Neural cell (in vitro differentiated cells): ENCODE measurements at regions not wholly inside any gene's neighbourhood (a gene's known extent, or its start where the extent isn't known, plus 50 kb on each side); places are given as distances from the start of the nearest gene placed in this dataset.

Experiments
- H2AFZ ChIP-seq: fragments of 200-600, 300-800 bp; sonication (generic), shearing (Covaris generic); 2 replicates; pipeline ENCODE4 v1.6.0; 2014; ENCODE audit warnings: low read depth, mild to moderate bottlenecking, antibody characterized with exemption, low read length, moderate library complexity
- H3F3A ChIP-seq: fragments of 200-600 bp; shearing (Covaris generic); 2 replicates; pipeline ENCODE4 v1.6.1; 2016; ENCODE audit warnings: mild to moderate bottlenecking, moderate library complexity, mixed read lengths, antibody characterized with exemption, low read length; ENCODE audit not compliant: insufficient read depth, poor library complexity, severe bottlenecking
- H3K27ac ChIP-seq: fragments of 200-600, 300-800 bp; sonication (generic), shearing (Covaris generic); 2 replicates; pipeline ENCODE4 v1.5.1; 2014; ENCODE audit warnings: mild to moderate bottlenecking, low read length, moderate library complexity
- H3K27me3 ChIP-seq: fragments of 300-800, 200-600 bp; sonication (generic), shearing (Covaris generic); 2 replicates; pipeline ENCODE4 v1.6.0; 2014; ENCODE audit warnings: mild to moderate bottlenecking, low read depth, low read length, moderate library complexity; ENCODE audit not compliant: insufficient read depth
- H3K36me3 ChIP-seq: fragments of 300-800, 200-600 bp; sonication (generic), shearing (Covaris generic); 2 replicates; pipeline ENCODE4 v1.5.1; 2014; ENCODE audit warnings: mild to moderate bottlenecking, antibody characterized with exemption, low read length, moderate library complexity; ENCODE audit not compliant: insufficient read depth
- H3K4me2 ChIP-seq: fragments of 300-800, 200-600 bp; sonication (generic), shearing (Covaris generic); 2 replicates; pipeline ENCODE4 v1.6.0; 2014; ENCODE audit warnings: mild to moderate bottlenecking, low read length
- H3K4me3 ChIP-seq: fragments of 300-800, 200-600 bp; sonication (generic), shearing (Covaris generic); 2 replicates; pipeline ENCODE4 v1.5.1; 2014; ENCODE audit warnings: mild to moderate bottlenecking, low read length, moderate library complexity
- H3K79me2 ChIP-seq: fragments of 200-600 bp; shearing (Covaris generic); replicated peaks from 2 replicates; pipeline ENCODE4 v1.6.0; 2014; ENCODE audit warnings: mild to moderate bottlenecking, low read length, moderate library complexity; ENCODE audit not compliant: insufficient read depth
- H3K9ac ChIP-seq: fragments of 300-800, 200-600 bp; sonication (generic), shearing (Covaris generic); 2 replicates; pipeline ENCODE4 v1.6.1; 2016; ENCODE audit warnings: mild to moderate bottlenecking, low read length, mixed read lengths
- H3K9me2 ChIP-seq: fragments of 200-600 bp; shearing (Covaris generic); 2 replicates; pipeline ENCODE4 v1.6.1; 2016; ENCODE audit warnings: mild to moderate bottlenecking, low read length, mixed read lengths; ENCODE audit not compliant: insufficient read depth
- H3K9me3 ChIP-seq: fragments of 200-600, 300-800 bp; sonication (generic), shearing (Covaris generic); 2 replicates; pipeline ENCODE4 v1.6.1; 2016; ENCODE audit warnings: mild to moderate bottlenecking, mixed run types, low read length, moderate library complexity, mixed read lengths
- H4K20me1 ChIP-seq: fragments of 200-600 bp; shearing (Covaris generic); 2 replicates; pipeline ENCODE4 v1.6.1; 2016; ENCODE audit warnings: mild to moderate bottlenecking, mixed run types; ENCODE audit not compliant: insufficient read depth
- CTCF ChIP-seq: fragments of 450-650 bp; IDR thresholded peaks from 2 replicates; pipeline ENCODE4 v1.5.1; 2014; ENCODE audit warnings: antibody characterized with exemption, mild to moderate bottlenecking, moderate library complexity; ENCODE audit not compliant: poor library complexity, severe bottlenecking
- EP300 ChIP-seq: fragments of 450-650 bp; conservative IDR thresholded peaks from 2 replicates; pipeline ENCODE4 v1.6.1; 2014; ENCODE audit warnings: antibody characterized with exemption, mild to moderate bottlenecking, moderate library complexity; ENCODE audit not compliant: poor library complexity, severe bottlenecking
- EZH2 ChIP-seq: fragments of 200-600, 300-800 bp; shearing (Covaris generic), sonication (generic); IDR thresholded peaks from 2 replicates; pipeline ENCODE4 v1.6.1; 2014; ENCODE audit warnings: antibody characterized with exemption, low read length, borderline replicate concordance, mild to moderate bottlenecking; ENCODE audit not compliant: insufficient read depth, poor library complexity, severe bottlenecking
- MXI1 ChIP-seq: fragments of 450-650 bp; conservative IDR thresholded peaks from 2 replicates; pipeline ENCODE4 v1.6.1; 2014; ENCODE audit warnings: antibody characterized with exemption, mild to moderate bottlenecking; ENCODE audit not compliant: poor library complexity, severe bottlenecking
- POLR2AphosphoS5 ChIP-seq: IDR thresholded peaks from 2 replicates; pipeline ENCODE4 v1.6.1; 2012
- RAD21 ChIP-seq: fragments of 450-650 bp; conservative IDR thresholded peaks from 2 replicates; pipeline ENCODE4 v1.6.1; 2014; ENCODE audit warnings: antibody characterized with exemption, mild to moderate bottlenecking, moderate library complexity
- REST ChIP-seq: IDR thresholded peaks from 2 replicates; pipeline ENCODE4 v1.6.1; 2012; ENCODE audit warnings: borderline replicate concordance
- SMC3 ChIP-seq: fragments of 450-650 bp; conservative IDR thresholded peaks from 2 replicates; pipeline ENCODE4 v1.6.1; 2014; ENCODE audit warnings: antibody characterized with exemption, mild to moderate bottlenecking, moderate library complexity; ENCODE audit not compliant: poor library complexity
- TAF1 ChIP-seq: IDR thresholded peaks from 2 replicates; pipeline ENCODE4 v1.6.1; 2012; ENCODE audit warnings: low read depth

GRCh38 chr2:222127660-222128059, 171.1 kb downstream of the PAX3 start:
- Histone ChIP-seq H3K36me3 (no peaks in the 10 kb centered on the region), H2AFZ (no peak overlapping the region), H3K9me3 (no peaks in the 10 kb centered on the region), H3K27ac (no peak overlapping the region), H3K9ac (no peak overlapping the region), H4K20me1 (no peaks in the 10 kb centered on the region), H3K27me3 (no peaks in the 10 kb centered on the region), H3K9me2 (no peaks in the 10 kb centered on the region), H3K4me3 (no peak overlapping the region), H3K4me2 (no peak overlapping the region), H3F3A (no peaks in the 10 kb centered on the region), H3K79me2 (no peaks in the 10 kb centered on the region)
- no peak for TF ChIP-seq CTCF
- TF ChIP-seq SMC3 = no peak
- no peak for TF ChIP-seq POLR2AphosphoS5
- no peak for TF ChIP-seq MXI1
- no peak for TF ChIP-seq RAD21
- no peak for TF ChIP-seq EP300
- TF ChIP-seq REST = no peak
- TF ChIP-seq TAF1 = no peak
- TF ChIP-seq EZH2 = no peak

GRCh38 chr2:222120933-222121332, 177.9 kb downstream of the PAX3 start:
- Histone ChIP-seq H3K36me3 (no peaks in the 10 kb centered on the region), H3K27me3 (no peaks in the 10 kb centered on the region), H3K79me2 (no peaks in the 10 kb centered on the region), H2AFZ (no peak overlapping the region), H3K9ac (no peak overlapping the region), H3K4me2 (no peak overlapping the region), H3F3A (no peaks in the 10 kb centered on the region), H3K27ac (no peak overlapping the region), H3K9me2 (no peaks in the 10 kb centered on the region), H3K9me3 (no peaks in the 10 kb centered on the region), H4K20me1 (no peaks in the 10 kb centered on the region), H3K4me3 (no peak overlapping the region)
- no peak for TF ChIP-seq TAF1
- TF ChIP-seq POLR2AphosphoS5 = no peak
- no peak for TF ChIP-seq EZH2
- TF ChIP-seq SMC3 = no peak
- no peak for TF ChIP-seq CTCF
- TF ChIP-seq EP300 = no peak
- TF ChIP-seq MXI1 = no peak
- no peak for TF ChIP-seq REST
- TF ChIP-seq RAD21 = no peak
